Endothelial cell of umbilical vein (primary cell): ENCODE measurements at regions not wholly inside any gene's neighbourhood (a gene's known extent, or its start where the extent isn't known, plus 50 kb on each side); places are given as distances from the start of the nearest gene placed in this dataset.

Experiments used
- BruUV-seq: library from RNA; stranded (reverse); fragments of 400-500 nt; replicated peaks from 2 replicates; lab custom pipeline; 2021; lab: Mats Ljungman, UMichigan
- CTCF ChIA-PET: fragments of 300-600, 350-600 bp; sonication (Branson Sonifier 250); formaldehyde crosslinking; loops from one replicate; lab custom pipeline; 2021; ENCODE audit warnings: antibody characterized with exemption, inconsistent platforms; lab: Charles Lee
- POLR2A ChIA-PET: fragments of 300-600, 350-600 bp; sonication (Branson Sonifier 250); formaldehyde crosslinking; loops from one replicate; lab custom pipeline; 2021; ENCODE audit warnings: antibody characterized with exemption, inconsistent platforms; lab: Charles Lee
- DNase-seq: peaks from one replicate; pipeline ENCODE4 v3.0.0-alpha.2; 2011; ENCODE audit warnings: low read depth, low spot score
- FAIRE-seq: peaks from 2 replicates; lab custom pipeline; 2011; peaks lifted over from hg19 to GRCh38; lab: Jason Lieb, UNC
- H2AFZ ChIP-seq: 2 replicates; pipeline ENCODE4 v1.6.0; 2012; ENCODE audit warnings: low read depth, low read length, control low read depth, inconsistent platforms
- H3K27ac ChIP-seq: 2 replicates; pipeline ENCODE4 v1.5.1; 2011; ENCODE audit warnings: low read depth, mild to moderate bottlenecking, control low read depth, low read length, moderate library complexity; ENCODE audit not compliant: insufficient read depth
- H3K27me3 ChIP-seq, 2 experiments: 2 replicates each; pipeline versions ENCODE4 v1.6.0 to v1.6.1; 2011; ENCODE audit warnings: low read length in 2 of 2, mixed read lengths in 1 of 2; ENCODE audit not compliant: control insufficient read depth in 2 of 2, insufficient read depth in 2 of 2
- H3K36me3 ChIP-seq, 2 experiments: 2 replicates in 1 of 2; 3 replicates in 1 of 2; pipeline ENCODE4 v1.5.1; 2011; ENCODE audit warnings: low read length in 2 of 2, mild to moderate bottlenecking in 1 of 2, moderate library complexity in 1 of 2; ENCODE audit not compliant: control insufficient read depth in 2 of 2, insufficient read depth in 2 of 2; ENCODE audit errors: extremely low read depth in 1 of 2
- H3K4me1 ChIP-seq: 3 replicates; pipeline ENCODE4 v1.5.1; 2011; ENCODE audit warnings: mild to moderate bottlenecking, low read length; ENCODE audit not compliant: control insufficient read depth, insufficient read depth; ENCODE audit errors: extremely low read depth
- H3K4me2 ChIP-seq: 2 replicates; pipeline ENCODE4 v1.6.1; 2011; ENCODE audit warnings: low read length, control low read depth, mixed read lengths; ENCODE audit not compliant: insufficient read depth
- H3K4me3 ChIP-seq, 3 experiments: fragments of 200-600 bp in 1 of 3; sonication (generic), shearing (Covaris generic) in 1 of 3; replicated peaks in 1 of 3; 2 replicates each; pipeline ENCODE4 v1.5.1; 2011 to 2016; ENCODE audit warnings: control low read depth in 3 of 3, low read length in 3 of 3, mild to moderate bottlenecking in 2 of 3, inconsistent platforms in 1 of 3, low read depth in 1 of 3, moderate library complexity in 1 of 3; ENCODE audit not compliant: insufficient read depth in 1 of 3
- H3K79me2 ChIP-seq: 2 replicates; pipeline ENCODE4 v1.6.0; 2012; ENCODE audit warnings: low read length, inconsistent platforms; ENCODE audit not compliant: control insufficient read depth, insufficient read depth
- H3K9ac ChIP-seq: replicated peaks from 2 replicates; pipeline ENCODE3; 2011; ENCODE audit warnings: low read length, control low read depth; ENCODE audit not compliant: insufficient read depth; ENCODE audit errors: extremely low read depth
- H3K9me1 ChIP-seq: replicated peaks from 3 replicates; pipeline ENCODE4 v1.6.0; 2011; ENCODE audit warnings: mild to moderate bottlenecking, low read length; ENCODE audit not compliant: control insufficient read depth, insufficient read depth; ENCODE audit errors: extremely low read depth
- H3K9me3 ChIP-seq: replicated peaks from 2 replicates; pipeline ENCODE4 v1.5.1; 2012; ENCODE audit warnings: low read length, inconsistent platforms; ENCODE audit not compliant: control insufficient read depth, insufficient read depth
- H4K20me1 ChIP-seq: replicated peaks from 2 replicates; pipeline ENCODE3; 2011; ENCODE audit warnings: mild to moderate bottlenecking, low read length; ENCODE audit not compliant: control insufficient read depth, insufficient read depth; ENCODE audit errors: extremely low read depth
- EZH2 ChIP-seq: IDR thresholded peaks from 2 replicates; pipeline ENCODE4 v1.6.1; 2012; ENCODE audit warnings: borderline replicate concordance, low read depth, mild to moderate bottlenecking, moderate library complexity, low read length, inconsistent platforms; ENCODE audit not compliant: severe bottlenecking
- FOS ChIP-seq: IDR thresholded peaks from 2 replicates; pipeline ENCODE4 v1.6.1; 2011; ENCODE audit warnings: mild to moderate bottlenecking, low read length, moderate library complexity, borderline replicate concordance; ENCODE audit not compliant: insufficient read depth
- GATA2 ChIP-seq: IDR thresholded peaks from 2 replicates; pipeline ENCODE4 v1.7.0; 2011; ENCODE audit warnings: low read depth, mild to moderate bottlenecking, moderate library complexity, mixed read lengths, low read length; ENCODE audit not compliant: insufficient read length, insufficient read depth
- JUN ChIP-seq: IDR thresholded peaks from 2 replicates; pipeline ENCODE4 v1.6.1; 2011; ENCODE audit warnings: borderline replicate concordance, low read depth; ENCODE audit not compliant: insufficient read length, insufficient read depth
- MYC ChIP-seq: IDR thresholded peaks from one replicate; pipeline ENCODE4 v1.6.1; 2011; ENCODE audit warnings: mild to moderate bottlenecking, low read depth, low read length
- POLR2A ChIP-seq: IDR thresholded peaks from 2 replicates; pipeline ENCODE4 v1.6.1; 2012; ENCODE audit warnings: low read depth, mild to moderate bottlenecking, control low read depth, low read length
- POLR2AphosphoS5 ChIP-seq: IDR thresholded peaks from 2 replicates; pipeline ENCODE4 v1.6.1; 2012; ENCODE audit warnings: low read depth, mild to moderate bottlenecking, control low read depth, low read length, moderate library complexity; ENCODE audit not compliant: insufficient read depth
- dilution Hi-C: fragments of 300-500 bp; cut with MboI; formaldehyde crosslinking; loops from one replicate; pipeline ENCODE4 v1.15.0; 2019; ENCODE audit warnings: low sequenced_read_pairs; ENCODE audit not compliant: extremely low pct_ligation_motif_present
- intact Hi-C: fragments of 100-400 bp; cut with micrococcal nuclease; formaldehyde crosslinking; loops from one replicate; pipeline ENCODE4 v1.10.0; 2022
- TF ChIP-seq, protein P1 (sequence below): IDR thresholded peaks from 2 replicates; pipeline ENCODE4 v1.6.1; 2011; ENCODE audit not compliant: insufficient read depth, insufficient read length
- TF ChIP-seq, protein P2 (sequence below), 2 donors: IDR thresholded peaks; 1 replicate in 1 of 2; 2 replicates in 1 of 2; pipeline ENCODE4 v1.5.1; 2011; ENCODE audit warnings: low read length in 2 of 2, mild to moderate bottlenecking in 2 of 2, moderate library complexity in 2 of 2, control low read depth in 1 of 2, inconsistent platforms in 1 of 2, low read depth in 1 of 2; ENCODE audit not compliant: insufficient read depth in 1 of 2; ENCODE audit errors: extremely low read depth in 1 of 2

DNA sequence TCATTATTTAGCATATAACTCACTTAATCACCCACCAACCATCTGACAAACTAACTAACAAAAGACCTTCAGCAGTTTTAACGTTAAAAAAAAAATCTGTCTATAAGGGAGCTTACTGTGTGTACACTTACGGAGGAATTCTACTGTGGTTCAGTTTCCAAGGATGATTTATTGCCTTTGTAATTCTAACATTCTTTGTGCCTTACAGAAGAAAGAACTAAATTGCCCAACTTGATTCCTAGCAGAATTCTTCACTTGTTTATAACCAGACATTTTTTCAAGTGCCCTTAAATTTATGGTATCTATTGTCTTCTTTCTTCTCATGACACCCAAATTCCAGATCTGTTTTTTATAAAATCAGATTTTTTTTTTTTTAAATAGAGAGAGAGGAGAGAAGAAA lies 119.7 kb upstream of the IGSF10 start:
- H3K9me3 ChIP-seq = no peaks in the 10 kb centered on the region
- no peak overlapping the region for H2AFZ ChIP-seq
- CTCF ChIA-PET = interaction anchor here (1.4 kb wide), 1 partner anchor 18 kb away, joined by 3 read pairs; no protein-coding TSS in a partner anchor
- POLR2A ChIA-PET = no interaction called here
- no peak overlapping the region for H3K9ac ChIP-seq
- H4K20me1 ChIP-seq = no peaks in the 10 kb centered on the region
- DNase-seq = no peak
- no TSS peak for BruUV-seq
- no peak overlapping the region for H3K4me3 ChIP-seq
- H3K4me1 ChIP-seq = no peaks in the 10 kb centered on the region
- dilution Hi-C loops = no loop called here
- H3K9me1 ChIP-seq = no peaks in the 10 kb centered on the region
- intact Hi-C loops = no loop called here
- H3K36me3 ChIP-seq = no peaks in the 10 kb centered on the region
- no peaks in the 10 kb centered on the region for H3K27me3 ChIP-seq
- H3K79me2 ChIP-seq = no peaks in the 10 kb centered on the region
- no peak overlapping the region for H3K4me2 ChIP-seq
- no peak overlapping the region for H3K27ac ChIP-seq
- FAIRE-seq = no peak
- TF ChIP-seq, protein P1, sequence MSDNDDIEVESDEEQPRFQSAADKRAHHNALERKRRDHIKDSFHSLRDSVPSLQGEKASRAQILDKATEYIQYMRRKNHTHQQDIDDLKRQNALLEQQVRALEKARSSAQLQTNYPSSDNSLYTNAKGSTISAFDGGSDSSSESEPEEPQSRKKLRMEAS = no peak
- no peak for TF ChIP-seq POLR2A
- no peak for TF ChIP-seq FOS
- no peak for TF ChIP-seq POLR2AphosphoS5
- TF ChIP-seq EZH2 = no peak
- no peak for TF ChIP-seq MYC
- no peak for TF ChIP-seq GATA2
- TF ChIP-seq, protein P2, sequence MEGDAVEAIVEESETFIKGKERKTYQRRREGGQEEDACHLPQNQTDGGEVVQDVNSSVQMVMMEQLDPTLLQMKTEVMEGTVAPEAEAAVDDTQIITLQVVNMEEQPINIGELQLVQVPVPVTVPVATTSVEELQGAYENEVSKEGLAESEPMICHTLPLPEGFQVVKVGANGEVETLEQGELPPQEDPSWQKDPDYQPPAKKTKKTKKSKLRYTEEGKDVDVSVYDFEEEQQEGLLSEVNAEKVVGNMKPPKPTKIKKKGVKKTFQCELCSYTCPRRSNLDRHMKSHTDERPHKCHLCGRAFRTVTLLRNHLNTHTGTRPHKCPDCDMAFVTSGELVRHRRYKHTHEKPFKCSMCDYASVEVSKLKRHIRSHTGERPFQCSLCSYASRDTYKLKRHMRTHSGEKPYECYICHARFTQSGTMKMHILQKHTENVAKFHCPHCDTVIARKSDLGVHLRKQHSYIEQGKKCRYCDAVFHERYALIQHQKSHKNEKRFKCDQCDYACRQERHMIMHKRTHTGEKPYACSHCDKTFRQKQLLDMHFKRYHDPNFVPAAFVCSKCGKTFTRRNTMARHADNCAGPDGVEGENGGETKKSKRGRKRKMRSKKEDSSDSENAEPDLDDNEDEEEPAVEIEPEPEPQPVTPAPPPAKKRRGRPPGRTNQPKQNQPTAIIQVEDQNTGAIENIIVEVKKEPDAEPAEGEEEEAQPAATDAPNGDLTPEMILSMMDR (IDR thresholded peaks at IDR 0.05; ENCODE audit: extremely low read depth in 1 of 2, insufficient read depth in 1 of 2, low read depth in 1 of 2, low read length in 2 of 2) = no peak
- no peak for TF ChIP-seq JUN
